Breast epithelium (tissue), 4 donors: ENCODE measurements at regions not wholly inside any gene's neighbourhood (a gene's known extent, or its start where the extent isn't known, plus 50 kb on each side); places are given as distances from the start of the nearest gene placed in this dataset.

Experiments
- DNase-seq, 2 donors: peaks; one replicate each; pipeline ENCODE4 v3.0.0-alpha.2; 2019; ENCODE audit warnings: low spot score in 2 of 2
- H3K27ac ChIP-seq, 2 donors: fragments of 200-600 bp; sonication (generic) in 1 of 2; one replicate each; pipeline ENCODE4 v1.5.1; 2016 to 2019; ENCODE audit warnings: mild to moderate bottlenecking in 1 of 2
- H3K27me3 ChIP-seq, 2 donors: fragments of 200-600 bp; sonication (generic) in 1 of 2; one replicate each; pipeline versions ENCODE4 v1.5.1 to v1.6.0; 2017 to 2019; ENCODE audit warnings: control low read depth in 1 of 2, mild to moderate bottlenecking in 1 of 2
- H3K36me3 ChIP-seq: fragments of 200-600 bp; one replicate; pipeline ENCODE4 v1.5.1; 2019
- H3K4me1 ChIP-seq, 2 donors: fragments of 200-600 bp; sonication (generic); one replicate each; pipeline ENCODE4 v1.5.1; 2016 to 2019; ENCODE audit warnings: control low read depth in 1 of 2
- H3K4me3 ChIP-seq, 3 donors: fragments of 200-600 bp; sonication (generic); 1 replicate in 2 of 3; 2 replicates in 1 of 3; pipeline ENCODE4 v1.5.1; 2016 to 2019; ENCODE audit warnings: mild to moderate bottlenecking in 3 of 3, moderate library complexity in 2 of 3
- H3K9me3 ChIP-seq, 2 donors: fragments of 200-600 bp; sonication (generic) in 1 of 2; one replicate each; pipeline ENCODE4 v1.5.1; 2016 to 2019; ENCODE audit warnings: control low read depth in 1 of 2
- POLR2A ChIP-seq: fragments of 450-650 bp; IDR thresholded peaks from one replicate; pipeline ENCODE4 v1.6.1; 2016; ENCODE audit warnings: antibody characterized with exemption, mild to moderate bottlenecking, moderate library complexity
- POLR2AphosphoS5 ChIP-seq, 3 donors: sonication (generic); formaldehyde crosslinking; IDR thresholded peaks; one replicate each; pipeline ENCODE4 v1.6.1; 2017; ENCODE audit warnings: antibody characterized with exemption in 3 of 3
- intact Hi-C: fragments of 100-400 bp; cut with DNase I; formaldehyde crosslinking; loops from one replicate; pipeline ENCODE4 v1.15.1; 2023; ENCODE audit warnings: low total_unique reads
- TF ChIP-seq, protein P1 (sequence below), 3 donors: fragments of 450-650 bp; IDR thresholded peaks; one replicate each; pipeline ENCODE4 v1.5.1; 2016 to 2017; ENCODE audit warnings: antibody characterized with exemption in 3 of 3, mild to moderate bottlenecking in 3 of 3, moderate library complexity in 3 of 3

DNA sequence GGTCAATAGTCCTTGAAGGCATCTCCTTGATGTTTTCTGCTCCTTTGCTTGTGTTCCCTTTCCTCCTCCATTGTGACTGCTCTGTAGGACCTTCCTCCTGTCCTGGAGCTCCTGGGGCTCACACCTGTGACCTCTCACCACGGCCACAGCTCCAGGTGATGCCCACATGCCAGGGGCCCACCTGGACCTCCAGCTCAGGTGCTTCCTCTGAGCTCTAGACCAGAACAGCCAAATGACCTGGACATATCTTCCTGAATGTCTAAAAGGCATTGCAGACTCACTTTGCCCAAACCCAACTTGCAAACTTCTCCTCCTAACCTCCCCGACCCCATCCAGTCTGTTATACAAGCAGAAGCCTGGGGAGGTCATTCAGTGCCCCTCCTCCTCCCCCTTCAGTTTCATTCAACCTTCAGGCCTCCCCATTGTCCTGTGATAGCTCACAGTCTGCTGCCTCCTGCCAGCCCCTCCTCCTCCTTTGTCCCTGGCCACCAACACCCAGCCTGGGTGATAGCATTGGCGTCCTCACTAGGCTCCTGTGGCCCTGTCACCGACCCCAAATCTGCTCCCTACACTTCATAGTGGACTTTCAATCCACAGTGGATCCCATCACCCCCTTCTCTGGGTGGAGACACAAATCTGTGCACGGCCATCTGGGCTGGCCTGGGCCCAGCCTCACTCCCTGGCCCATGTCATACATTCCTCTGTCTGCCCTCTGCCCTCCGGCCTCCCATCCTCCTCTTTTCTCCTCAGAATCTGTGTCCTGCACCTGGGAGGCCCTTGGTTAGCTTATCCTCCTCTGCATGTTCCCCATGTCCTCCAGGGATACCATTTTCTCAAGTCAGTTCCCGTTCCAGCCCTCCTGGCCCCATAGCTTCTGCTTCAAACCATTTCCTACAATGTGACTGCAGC lies 310.4 kb upstream of the HDAC4 start:
- Histone ChIP-seq H3K9me3 (peaks cover 0 to 28% of the 10 kb centered on the region in 2 donors), H3K4me1 (no peaks in the 10 kb centered on the region), H3K4me3 (no peak overlapping the region), H3K36me3 (no peaks in the 10 kb centered on the region), H3K27ac (no peak overlapping the region), H3K27me3 (no peaks in the 10 kb centered on the region)
- intact Hi-C loops = no loop called here
- TF ChIP-seq POLR2A (no peak), POLR2AphosphoS5 (IDR thresholded peaks at IDR 0.05) (no peak)
- TF ChIP-seq, protein P1, sequence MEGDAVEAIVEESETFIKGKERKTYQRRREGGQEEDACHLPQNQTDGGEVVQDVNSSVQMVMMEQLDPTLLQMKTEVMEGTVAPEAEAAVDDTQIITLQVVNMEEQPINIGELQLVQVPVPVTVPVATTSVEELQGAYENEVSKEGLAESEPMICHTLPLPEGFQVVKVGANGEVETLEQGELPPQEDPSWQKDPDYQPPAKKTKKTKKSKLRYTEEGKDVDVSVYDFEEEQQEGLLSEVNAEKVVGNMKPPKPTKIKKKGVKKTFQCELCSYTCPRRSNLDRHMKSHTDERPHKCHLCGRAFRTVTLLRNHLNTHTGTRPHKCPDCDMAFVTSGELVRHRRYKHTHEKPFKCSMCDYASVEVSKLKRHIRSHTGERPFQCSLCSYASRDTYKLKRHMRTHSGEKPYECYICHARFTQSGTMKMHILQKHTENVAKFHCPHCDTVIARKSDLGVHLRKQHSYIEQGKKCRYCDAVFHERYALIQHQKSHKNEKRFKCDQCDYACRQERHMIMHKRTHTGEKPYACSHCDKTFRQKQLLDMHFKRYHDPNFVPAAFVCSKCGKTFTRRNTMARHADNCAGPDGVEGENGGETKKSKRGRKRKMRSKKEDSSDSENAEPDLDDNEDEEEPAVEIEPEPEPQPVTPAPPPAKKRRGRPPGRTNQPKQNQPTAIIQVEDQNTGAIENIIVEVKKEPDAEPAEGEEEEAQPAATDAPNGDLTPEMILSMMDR (IDR thresholded peaks at IDR 0.05) = no peak
- DNase-seq = peak in 1 of 2 donors; percentile 28

DNA sequence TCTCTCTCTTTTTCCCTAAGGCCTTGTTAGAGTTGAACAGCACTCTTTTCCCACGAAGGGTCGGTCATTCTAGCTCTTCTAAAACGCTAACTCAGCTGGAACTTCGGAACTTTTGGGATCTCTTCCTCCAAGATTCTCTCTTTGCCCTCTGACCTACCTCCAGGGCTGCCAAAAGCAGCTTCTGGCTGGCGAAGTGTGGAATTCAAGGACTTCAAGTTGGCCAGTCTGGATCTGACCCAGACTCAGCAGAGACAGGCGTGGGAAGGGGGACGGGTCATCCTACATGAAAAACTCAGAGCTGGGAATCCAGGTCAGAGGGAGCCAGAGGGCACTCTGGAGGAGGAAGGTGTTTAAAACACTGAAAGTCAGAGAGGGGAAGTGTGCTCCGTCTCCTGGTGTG lies 305.5 kb upstream of the HDAC4 start:
- H3K4me3 ChIP-seq = no peak overlapping the region
- TF ChIP-seq POLR2AphosphoS5 (IDR thresholded peaks at IDR 0.05) (no peak), POLR2A (no peak)
- TF ChIP-seq, protein P1 (IDR thresholded peaks at IDR 0.05) = no peak
- no peaks in the 10 kb centered on the region for H3K27me3 ChIP-seq
- intact Hi-C loops = no loop called here
- peaks cover 5 to 7% of the 10 kb centered on the region in 2 donors for H3K9me3 ChIP-seq
- H3K36me3 ChIP-seq = no peaks in the 10 kb centered on the region
- DNase-seq = peak; percentile 18 to 43
- H3K27ac ChIP-seq = no peak overlapping the region
- no peaks in the 10 kb centered on the region for H3K4me1 ChIP-seq

DNA sequence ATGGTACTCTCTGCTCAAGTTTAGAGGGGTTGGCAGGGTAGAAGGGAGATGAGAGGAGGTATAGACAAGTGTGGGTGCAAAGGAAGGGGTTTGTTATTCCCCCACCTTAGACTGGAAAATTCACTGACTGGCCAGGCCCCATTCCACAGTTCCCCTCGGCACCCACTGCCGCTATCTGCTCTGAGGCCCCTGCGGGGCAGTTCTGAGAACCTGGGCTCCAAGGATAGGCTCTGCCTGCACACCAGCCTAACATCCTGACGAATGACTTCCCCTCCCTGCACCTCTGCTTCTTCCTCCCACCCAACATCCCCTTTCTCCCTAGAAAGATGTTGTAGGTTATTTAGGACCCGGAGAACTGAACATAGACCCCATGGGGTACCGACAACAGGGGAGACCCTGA lies 303.9 kb upstream of the HDAC4 start:
- TF ChIP-seq, protein P1 (IDR thresholded peaks at IDR 0.05) = no peak
- TF ChIP-seq POLR2A (no peak), POLR2AphosphoS5 (IDR thresholded peaks at IDR 0.05) (no peak)
- intact Hi-C loops = no loop called here
- no peak overlapping the region for H3K4me3 ChIP-seq
- peaks cover 0 to 5% of the 10 kb centered on the region in 2 donors for H3K9me3 ChIP-seq
- H3K36me3 ChIP-seq = no peaks in the 10 kb centered on the region
- no peaks in the 10 kb centered on the region for H3K4me1 ChIP-seq
- no peak overlapping the region for H3K27ac ChIP-seq
- no peaks in the 10 kb centered on the region for H3K27me3 ChIP-seq
- no peak for DNase-seq

DNA sequence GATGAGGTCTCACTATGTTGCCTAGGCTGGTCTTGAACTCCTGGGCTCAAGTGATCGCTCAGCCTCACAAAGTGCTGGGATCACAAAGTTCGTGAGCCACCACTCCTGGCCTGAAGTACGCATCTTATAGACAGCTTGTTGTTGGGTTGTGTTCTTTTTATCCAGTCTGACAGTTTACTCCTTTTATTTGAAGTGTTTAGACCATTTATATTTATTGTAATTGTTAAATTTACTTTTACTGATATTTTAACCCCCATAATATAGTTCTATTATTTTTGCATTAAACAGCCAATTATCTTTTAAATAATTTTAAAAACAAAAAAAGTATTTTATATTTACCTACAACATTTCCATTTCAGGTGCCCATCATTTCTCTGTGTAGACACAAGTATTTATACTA lies 303.0 kb upstream of the HDAC4 start:
- Histone ChIP-seq H3K36me3 (no peaks in the 10 kb centered on the region), H3K4me3 (no peak overlapping the region), H3K9me3 (peaks cover 0 to 5% of the 10 kb centered on the region in 2 donors), H3K27ac (no peak overlapping the region), H3K27me3 (no peaks in the 10 kb centered on the region), H3K4me1 (no peaks in the 10 kb centered on the region)
- DNase-seq = no peak
- intact Hi-C loops = no loop called here
- TF ChIP-seq, protein P1 (IDR thresholded peaks at IDR 0.05) = no peak
- TF ChIP-seq POLR2A (no peak), POLR2AphosphoS5 (IDR thresholded peaks at IDR 0.05) (no peak)

DNA sequence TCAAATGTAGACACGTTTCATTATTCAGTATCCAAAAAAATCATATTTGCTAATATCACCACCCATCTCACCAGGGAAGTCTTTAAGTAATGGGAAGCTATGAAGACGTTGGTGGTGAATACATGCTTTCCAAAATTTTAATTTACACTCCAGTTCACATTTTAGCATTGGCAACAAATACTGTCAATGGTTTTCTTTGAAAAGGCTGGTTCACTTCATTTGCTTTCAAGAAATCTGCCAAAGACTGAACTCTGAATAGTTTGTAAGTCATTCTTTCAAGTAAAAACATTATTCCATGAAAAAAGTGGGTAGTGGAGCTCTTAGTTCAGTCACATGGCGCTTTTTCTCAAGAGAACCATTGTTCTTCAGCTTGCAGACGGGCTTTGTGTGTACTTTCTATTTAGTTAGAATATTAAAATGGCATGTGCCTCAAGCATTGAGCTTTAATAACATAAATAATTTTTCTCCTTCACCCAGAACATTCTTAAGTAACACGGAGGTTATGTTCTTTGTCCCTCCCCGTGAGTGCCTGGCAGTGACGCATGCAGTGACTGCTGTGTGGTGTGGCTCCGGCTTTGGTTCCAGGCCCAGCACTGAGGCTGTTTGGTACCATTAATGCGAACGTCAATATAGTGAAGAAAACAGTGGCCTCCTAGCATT lies 300.0 kb upstream of the HDAC4 start:
- H3K36me3 ChIP-seq = no peaks in the 10 kb centered on the region
- intact Hi-C loops = no loop called here
- DNase-seq = peak in 1 of 2 donors; percentile 35
- H3K27me3 ChIP-seq = no peaks in the 10 kb centered on the region
- no peak overlapping the region for H3K27ac ChIP-seq
- peaks cover 0 to 5% of the 10 kb centered on the region in 2 donors for H3K9me3 ChIP-seq
- no peak for TF ChIP-seq POLR2AphosphoS5 (IDR thresholded peaks at IDR 0.05)
- TF ChIP-seq, protein P1 (IDR thresholded peaks at IDR 0.05) = no peak
- TF ChIP-seq POLR2A = no peak
- H3K4me3 ChIP-seq = no peak overlapping the region
- H3K4me1 ChIP-seq = no peaks in the 10 kb centered on the region
